Muscle of arm (tissue), 1 donor: ENCODE measurements at regions not wholly inside any gene's neighbourhood (a gene's known extent, or its start where the extent isn't known, plus 50 kb on each side); places are given as distances from the start of the nearest gene placed in this dataset.

Experiments used
- DNase-seq: peaks from one replicate; pipeline ENCODE4 v3.0.0-alpha.2; 2013

- no peak for DNase-seq
Observed at GRCh38 chr20:39161900-39162299, 199.8 kb downstream of the DHX35 start.

GRCh38 chr20:39155971-39156370, 193.8 kb downstream of the DHX35 start:
- no peak for DNase-seq

GRCh38 chr20:39152742-39153141, 190.6 kb downstream of the DHX35 start:
- DNase-seq, result no peak

- no peak for DNase-seq
Observed at GRCh38 chr20:39152126-39152525, 190.0 kb downstream of the DHX35 start.

GRCh38 chr20:39150501-39150900, 188.4 kb downstream of the DHX35 start:
- DNase-seq, result no peak

- DNase-seq, result no peak
Observed at GRCh38 chr20:39146394-39146793, 184.2 kb downstream of the DHX35 start.

GRCh38 chr20:39145921-39146320, 183.8 kb downstream of the DHX35 start:
- DNase-seq, result no peak

- no peak for DNase-seq
Observed at GRCh38 chr20:39144757-39145156, 182.6 kb downstream of the DHX35 start.

- DNase-seq, result no peak
Observed at GRCh38 chr20:39142407-39143096, 180.4 kb downstream of the DHX35 start.

- no peak for DNase-seq
Observed at GRCh38 chr20:39137299-39137698, 175.2 kb downstream of the DHX35 start.

- no peak for DNase-seq
Observed at GRCh38 chr20:39136798-39137197, 174.7 kb downstream of the DHX35 start.

- no peak for DNase-seq
Observed at GRCh38 chr20:39135885-39136544, 173.9 kb downstream of the DHX35 start.

- DNase-seq, result no peak
Observed at GRCh38 chr20:39133201-39133600, 171.1 kb downstream of the DHX35 start.

GRCh38 chr20:39132511-39132910, 170.4 kb downstream of the DHX35 start:
- no peak for DNase-seq

- DNase-seq, result no peak
Observed at GRCh38 chr20:39132093-39132492, 169.9 kb downstream of the DHX35 start.

GRCh38 chr20:39130627-39131026, 168.5 kb downstream of the DHX35 start:
- DNase-seq, result no peak

GRCh38 chr20:39129523-39129922, 167.4 kb downstream of the DHX35 start:
- DNase-seq, result no peak

- no peak for DNase-seq
Observed at GRCh38 chr20:39124064-39124463, 161.9 kb downstream of the DHX35 start.

- DNase-seq, result no peak
Observed at GRCh38 chr20:39123185-39123557, 161.0 kb downstream of the DHX35 start.

- DNase-seq, result no peak
Observed at GRCh38 chr20:39117491-39117890, 155.3 kb downstream of the DHX35 start.

- no peak for DNase-seq
Observed at GRCh38 chr20:39116020-39116419, 153.9 kb downstream of the DHX35 start.

- peak; percentile 42 for DNase-seq
Observed at GRCh38 chr20:39112178-39112743, 150.1 kb downstream of the DHX35 start.

GRCh38 chr20:39111359-39112177, 149.4 kb downstream of the DHX35 start:
- DNase-seq, result peak; percentile 3
